Thyroid gland (tissue), 4 donors: ENCODE measurements at regions not wholly inside any gene's neighbourhood (a gene's known extent, or its start where the extent isn't known, plus 50 kb on each side); places are given as distances from the start of the nearest gene placed in this dataset.
"Not testable (repeated sequence)": the region's sequence is repeated elsewhere in the genome, so short reads cannot be mapped to it uniquely, and the experiment has no call there.

Source experiments
- DNase-seq, 2 donors: peaks; one replicate each; pipeline ENCODE4 v3.0.0-alpha.2; 2019
- H3K27ac ChIP-seq, 3 donors: fragments of 200-600 bp; sonication (generic); 1 replicate in 2 of 3; 2 replicates in 1 of 3; pipeline ENCODE4 v1.5.1; 2016 to 2019; ENCODE audit warnings: mild to moderate bottlenecking in 1 of 3, moderate library complexity in 1 of 3
- H3K27me3 ChIP-seq: fragments of 200-600 bp; sonication (generic); one replicate; pipeline ENCODE4 v1.5.1; 2019
- H3K36me3 ChIP-seq, 2 donors: fragments of 200-600 bp; sonication (generic); one replicate each; pipeline ENCODE4 v1.5.1; 2016 to 2019
- H3K4me1 ChIP-seq, 2 donors: fragments of 200-600 bp; sonication (generic); one replicate each; pipeline ENCODE4 v1.5.1; 2017 to 2019
- H3K4me3 ChIP-seq, 3 donors: fragments of 200-600 bp; sonication (generic); replicated peaks in 1 of 3; 1 replicate in 2 of 3; 2 replicates in 1 of 3; pipeline ENCODE4 v1.5.1; 2016; ENCODE audit warnings: mild to moderate bottlenecking in 1 of 3
- H3K9me3 ChIP-seq: fragments of 200-600 bp; sonication (generic); one replicate; pipeline ENCODE4 v1.5.1; 2017
- CTCF ChIP-seq, 6 experiments: fragments of 200-600 bp in 3 of 6; fragments of 450-650 bp in 3 of 6; sonication (generic) in 3 of 6; IDR thresholded peaks; one replicate each; pipeline ENCODE4 v1.5.1; 2016 to 2019; ENCODE audit warnings: antibody characterized with exemption in 6 of 6, mild to moderate bottlenecking in 2 of 6, inconsistent platforms in 1 of 6, moderate library complexity in 1 of 6
- POLR2A ChIP-seq, 2 donors: fragments of 450-650 bp; IDR thresholded peaks; one replicate each; pipeline ENCODE4 v1.6.1; 2017; ENCODE audit warnings: antibody characterized with exemption in 2 of 2, mild to moderate bottlenecking in 2 of 2, moderate library complexity in 1 of 2
- WGBS, 2 donors: methylation state at CpG; one replicate each; pipeline ENCODE4 v1.1.5; 2017; 5-methylcytosine and 5-hydroxymethylcytosine counted together
- intact Hi-C: fragments of 100-400 bp; cut with DNase I; formaldehyde crosslinking; loops from one replicate; pipeline ENCODE4 v1.15.1; 2023

DNA sequence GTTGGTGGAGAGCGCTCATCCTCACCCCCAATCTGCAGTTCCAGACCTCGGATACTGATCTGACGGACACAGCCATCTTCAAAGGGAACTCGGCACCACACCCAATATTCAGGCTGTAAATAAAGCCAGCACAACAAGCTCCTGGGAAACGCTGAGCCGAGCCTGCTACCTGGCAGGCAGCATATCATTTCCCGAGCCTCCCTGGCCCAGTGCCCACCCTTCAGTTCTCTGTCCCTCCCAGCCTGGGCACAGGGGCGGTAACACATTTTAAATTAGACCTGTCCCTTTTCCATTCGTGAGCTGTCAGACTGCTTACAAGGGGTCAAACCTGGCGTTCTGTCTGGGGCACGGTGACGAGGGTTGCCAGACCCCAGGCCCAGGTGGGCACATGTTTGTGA, 250.5 kb downstream of the ARHGAP12 start:
- no peaks in the 10 kb centered on the region for H3K27me3 ChIP-seq
- H3K27ac ChIP-seq = no peak overlapping the region
- peak in 1 of 2 donors; percentile 3 for DNase-seq
- 82 to 94% methylated on average over 11 to 12 of the region's 12 CpGs for WGBS, 2 donors
- H3K4me1 ChIP-seq = no peaks in the 10 kb centered on the region
- no peak overlapping the region for H3K4me3 ChIP-seq
- TF ChIP-seq CTCF (IDR thresholded peaks at IDR 0.05) (no peak), POLR2A (IDR thresholded peaks at IDR 0.05) (no peak)
- intact Hi-C loops = no loop called here
- H3K9me3 ChIP-seq = no peaks in the 10 kb centered on the region
- H3K36me3 ChIP-seq = no peaks in the 10 kb centered on the region

DNA sequence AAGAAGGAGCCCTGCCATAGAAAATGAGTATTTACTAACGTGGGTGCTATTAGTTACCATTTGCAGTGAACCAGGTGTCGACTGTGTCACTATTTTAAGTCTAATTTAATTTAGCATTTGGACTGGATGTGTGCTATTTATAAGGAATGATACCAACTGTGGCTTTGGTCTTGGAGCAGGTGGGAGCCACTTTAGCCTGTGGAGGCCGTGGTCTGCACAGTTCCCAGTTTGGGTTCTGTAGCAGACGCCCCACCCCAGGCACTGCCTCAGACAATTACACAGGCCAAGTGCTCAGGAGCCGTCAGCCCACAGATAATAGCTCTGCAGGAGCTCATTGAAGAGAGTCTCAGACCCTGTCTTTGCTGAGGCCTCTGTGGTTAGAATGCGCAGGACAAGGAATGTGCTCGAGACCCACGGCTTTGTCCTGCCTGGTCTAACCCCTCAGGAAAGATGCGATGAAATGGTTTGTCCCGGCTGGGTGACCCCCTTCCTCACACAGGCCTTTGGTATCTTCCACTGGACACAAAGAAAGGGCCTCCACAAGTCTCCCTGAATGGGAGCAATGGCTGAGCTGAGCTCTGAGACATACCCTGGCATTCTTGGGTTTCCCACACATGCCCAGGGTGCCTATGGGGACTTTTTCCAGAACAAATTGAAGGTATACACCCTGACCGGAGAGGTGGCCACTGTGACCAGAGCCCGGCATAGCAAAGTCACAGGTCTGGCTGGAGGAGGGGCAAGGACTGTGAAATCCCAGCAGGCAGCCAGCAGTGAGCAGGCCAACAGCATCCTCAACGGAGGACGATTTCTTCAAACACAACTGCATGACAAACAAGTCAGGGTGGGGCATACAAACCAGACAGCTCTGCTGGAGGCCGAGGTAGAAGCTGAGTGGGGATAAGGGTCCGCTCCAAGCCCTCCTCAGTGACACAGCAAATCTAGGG, 251.2 kb downstream of the ARHGAP12 start:
- H3K27ac ChIP-seq = no peak overlapping the region
- no peaks in the 10 kb centered on the region for H3K27me3 ChIP-seq
- intact Hi-C loops = no loop called here
- H3K4me3 ChIP-seq = no peak overlapping the region
- no peaks in the 10 kb centered on the region for H3K9me3 ChIP-seq
- 73 to 78% methylated on average over 14 to 15 of the region's 16 CpGs for WGBS, 2 donors
- TF ChIP-seq POLR2A (IDR thresholded peaks at IDR 0.05) (no peak), CTCF (IDR thresholded peaks at IDR 0.05) (no peak)
- H3K36me3 ChIP-seq = no peaks in the 10 kb centered on the region
- no peak for DNase-seq
- no peaks in the 10 kb centered on the region for H3K4me1 ChIP-seq

GRCh38 chr10:31675726-31676125, 252.9 kb downstream of the ARHGAP12 start:
- Histone ChIP-seq H3K9me3 (no peaks in the 10 kb centered on the region), H3K4me3 (no peak overlapping the region), H3K27me3 (no peaks in the 10 kb centered on the region), H3K36me3 (no peaks in the 10 kb centered on the region), H3K4me1 (no peaks in the 10 kb centered on the region), H3K27ac (no peak overlapping the region)
- no peak for DNase-seq
- TF ChIP-seq CTCF (IDR thresholded peaks at IDR 0.05) (no peak), POLR2A (IDR thresholded peaks at IDR 0.05) (no peak)
- intact Hi-C loops = no loop called here

- DNase-seq = no peak
- Histone ChIP-seq H3K4me3 (no peak overlapping the region), H3K27me3 (no peaks in the 10 kb centered on the region), H3K36me3 (no peaks in the 10 kb centered on the region), H3K4me1 (no peaks in the 10 kb centered on the region), H3K9me3 (no peaks in the 10 kb centered on the region), H3K27ac (no peak overlapping the region)
- no peak for TF ChIP-seq POLR2A (IDR thresholded peaks at IDR 0.05)
- TF ChIP-seq CTCF (IDR thresholded peaks at IDR 0.05) = no peak
- 82 to 93% methylated on average over 1 of the region's 1 CpG for WGBS, 2 donors
- intact Hi-C loops = no loop called here
These were observed 259.3 kb downstream of the ARHGAP12 start for GRCh38 chr10:31669357-31669756.

DNA sequence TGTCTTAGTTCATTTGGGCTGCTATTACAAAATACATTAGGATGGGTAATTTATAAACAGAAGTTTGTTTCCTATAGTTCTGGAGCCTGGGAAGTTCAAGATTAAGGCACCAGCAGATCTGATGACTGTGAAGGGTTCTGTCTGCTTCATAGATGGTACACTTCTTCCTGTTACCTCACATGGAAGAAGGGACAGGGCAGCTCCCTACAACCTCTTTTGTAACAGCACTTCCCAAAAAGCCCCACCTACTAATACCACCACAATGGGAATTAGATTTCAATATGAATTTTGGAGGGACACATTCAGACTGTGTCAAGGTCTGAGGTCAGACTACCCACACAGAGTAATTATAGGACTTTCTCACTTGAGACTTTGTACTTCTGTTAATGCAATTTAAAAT, 260.3 kb downstream of the ARHGAP12 start:
- H3K4me3 ChIP-seq = no peak overlapping the region
- no peaks in the 10 kb centered on the region for H3K36me3 ChIP-seq
- intact Hi-C loops = no loop called here
- no peaks in the 10 kb centered on the region for H3K27me3 ChIP-seq
- no peaks in the 10 kb centered on the region for H3K9me3 ChIP-seq
- DNase-seq = no peak
- H3K27ac ChIP-seq = no peak overlapping the region
- no peak for TF ChIP-seq POLR2A (IDR thresholded peaks at IDR 0.05)
- no peak for TF ChIP-seq CTCF (IDR thresholded peaks at IDR 0.05)
- H3K4me1 ChIP-seq = no peaks in the 10 kb centered on the region

DNA sequence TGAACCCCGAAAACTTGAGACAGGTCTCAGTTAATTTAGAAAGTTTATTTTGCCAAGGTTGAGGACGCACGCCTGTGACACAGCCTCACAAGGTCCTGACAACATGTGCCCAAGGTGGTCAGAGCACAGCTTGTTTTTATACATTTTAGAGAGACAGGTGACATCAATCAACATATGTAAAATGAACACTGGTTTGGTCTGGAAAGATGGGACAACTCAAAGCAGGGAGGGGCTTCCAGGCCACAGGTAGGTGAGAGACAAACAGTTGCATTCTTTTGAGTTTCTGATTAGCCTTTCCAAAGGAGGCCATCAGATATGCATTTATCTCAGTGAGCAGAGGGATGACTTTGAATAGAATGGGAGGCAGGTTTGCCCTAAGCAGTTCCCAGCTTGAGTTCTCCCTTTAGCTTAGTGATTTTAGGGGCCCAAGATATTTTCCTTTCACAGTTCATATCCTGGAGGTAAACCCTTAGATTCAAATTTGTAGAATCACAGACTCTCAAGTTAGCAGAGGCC, 262.8 kb downstream of the ARHGAP12 start:
- H3K4me1 ChIP-seq, H3K27me3 ChIP-seq: not testable (repeated sequence)

More for the DNA sequence above, 262.8 kb downstream of the ARHGAP12 start:
- intact Hi-C loops, H3K36me3 ChIP-seq, H3K9me3 ChIP-seq, H3K27ac ChIP-seq, DNase-seq, H3K4me3 ChIP-seq: not testable (repeated sequence)
- 97 to 99% methylated on average over 3 of the region's 3 CpGs for WGBS, 2 donors
